ENCODE measurements at regions not wholly inside any gene's neighbourhood (a gene's known extent, or its start where the extent isn't known, plus 50 kb on each side); places are given as distances from the start of the nearest gene placed in this dataset.
A peak's percentile ranks its signal among the peaks of the same experiment; 100 is the strongest.

GRCh38 chr15:100707229-100707628 lies 104.8 kb downstream of the ASB7 start:
- no peaks in the 10 kb centered on the region for H3K4me1 ChIP-seq
- no peaks in the 10 kb centered on the region for H3K36me3 ChIP-seq
- intact Hi-C loops (cut with DNase I; ENCODE audit: low total_unique reads), result no loop called here
- no peak overlapping the region for H3K27ac ChIP-seq
- no peaks in the 10 kb centered on the region for H3K27me3 ChIP-seq
- no peak for TF ChIP-seq CTCF (IDR thresholded peaks at IDR 0.05)
- no peaks in the 10 kb centered on the region for H3K9me3 ChIP-seq
- no peak overlapping the region for H3K4me3 ChIP-seq
- no peak for DNase-seq

DNA sequence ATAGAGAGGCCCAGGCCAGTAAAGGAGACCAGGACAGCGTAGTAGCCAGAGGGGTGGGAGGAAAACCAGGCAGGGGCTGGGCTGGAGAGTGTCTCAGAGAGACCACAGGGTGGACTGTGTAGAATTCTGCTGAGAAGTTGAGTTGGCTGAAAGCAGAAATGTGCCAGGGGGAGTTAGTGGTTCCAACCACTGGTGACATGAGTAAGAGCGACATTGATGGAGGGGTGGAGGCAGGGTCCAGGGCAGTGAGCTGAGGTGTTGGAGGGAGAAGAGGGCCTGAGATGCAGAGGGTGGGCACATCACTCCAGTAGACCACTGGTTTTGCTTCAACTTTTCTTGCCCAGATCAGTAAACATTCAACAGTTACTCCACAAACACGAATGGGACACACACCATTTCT lies 106.5 kb downstream of the ASB7 start:
- H3K27ac ChIP-seq, result no peak overlapping the region
- intact Hi-C loops (cut with DNase I; ENCODE audit: low total_unique reads), result no loop called here
- no peak for TF ChIP-seq CTCF (IDR thresholded peaks at IDR 0.05)
- no peaks in the 10 kb centered on the region for H3K9me3 ChIP-seq
- no peaks in the 10 kb centered on the region for H3K4me1 ChIP-seq
- DNase-seq, result peak in 1 of 2 donors; percentile 3
- no peaks in the 10 kb centered on the region for H3K27me3 ChIP-seq
- no peaks in the 10 kb centered on the region for H3K36me3 ChIP-seq
- no peak overlapping the region for H3K4me3 ChIP-seq

DNA sequence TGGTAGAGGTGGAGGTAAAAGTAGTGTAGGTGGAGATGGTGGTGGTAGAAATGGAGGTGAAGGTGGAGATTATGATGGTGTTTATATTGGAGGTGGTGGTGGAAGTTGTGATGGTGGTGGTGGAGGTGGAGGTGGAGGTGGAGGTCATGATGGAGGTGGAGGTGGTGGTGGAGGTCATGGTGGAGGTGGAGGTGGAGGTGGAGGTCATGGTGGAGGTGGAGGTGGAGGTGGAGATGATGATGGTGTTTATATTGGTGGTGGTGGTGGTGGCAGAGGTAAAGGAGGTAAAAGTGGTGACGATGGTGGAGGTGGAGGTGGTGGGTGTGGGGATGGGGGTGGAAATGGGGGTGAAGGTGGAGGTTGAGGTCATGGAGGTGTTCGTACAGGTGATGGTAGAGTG lies 107.8 kb downstream of the ASB7 start:
- no peak for TF ChIP-seq CTCF (IDR thresholded peaks at IDR 0.05)
- no peaks in the 10 kb centered on the region for H3K4me1 ChIP-seq

GRCh38 chr15:100710744-100711515 lies 108.5 kb downstream of the ASB7 start:
- Histone ChIP-seq H3K4me3 (no peak overlapping the region), H3K9me3 (no peaks in the 10 kb centered on the region), H3K27me3 (no peaks in the 10 kb centered on the region), H3K27ac (no peak overlapping the region), H3K4me1 (no peaks in the 10 kb centered on the region), H3K36me3 (no peaks in the 10 kb centered on the region)
- no peak for DNase-seq
- TF ChIP-seq CTCF (IDR thresholded peaks at IDR 0.05), result no peak
- intact Hi-C loops (cut with DNase I; ENCODE audit: low total_unique reads), result no loop called here

More for the DNA sequence above, 107.8 kb downstream of the ASB7 start:
- Histone ChIP-seq H3K27me3 (no peaks in the 10 kb centered on the region), H3K9me3 (no peaks in the 10 kb centered on the region), H3K36me3 (no peaks in the 10 kb centered on the region), H3K4me3 (no peak overlapping the region), H3K27ac (no peak overlapping the region)
- DNase-seq, result no peak
- intact Hi-C loops (cut with DNase I; ENCODE audit: low total_unique reads), result no loop called here

DNA sequence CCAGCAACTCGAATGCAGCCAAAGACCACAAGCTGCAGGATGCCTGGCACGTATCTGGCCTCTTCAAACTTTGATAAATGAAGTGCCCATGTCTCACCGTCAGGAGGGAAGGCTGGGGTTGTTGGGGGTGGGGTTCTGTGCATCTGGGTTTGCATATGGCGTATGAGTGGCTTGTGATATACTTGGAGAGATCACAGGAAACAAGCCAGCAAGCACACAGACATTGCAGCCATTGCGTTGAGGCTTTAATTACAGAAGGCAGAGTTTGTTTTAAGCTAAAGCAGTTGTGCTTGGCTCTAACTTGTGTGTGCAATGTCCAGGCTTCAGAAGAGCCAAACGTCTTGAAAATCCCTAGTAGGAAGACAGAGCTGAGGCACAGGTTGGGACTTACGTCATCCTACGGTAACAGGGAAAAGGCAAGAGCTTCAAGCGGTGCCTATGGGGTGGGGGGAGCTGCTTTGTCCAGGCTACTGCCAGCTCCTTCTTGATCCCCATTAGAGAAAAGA lies 109.2 kb downstream of the ASB7 start:
- intact Hi-C loops (cut with DNase I; ENCODE audit: low total_unique reads), result no loop called here
- no peak overlapping the region for H3K4me3 ChIP-seq
- no peak overlapping the region for H3K27ac ChIP-seq
- no peak for DNase-seq
- H3K4me1 ChIP-seq, result no peaks in the 10 kb centered on the region
- H3K9me3 ChIP-seq, result no peaks in the 10 kb centered on the region
- H3K27me3 ChIP-seq, result no peaks in the 10 kb centered on the region
- no peak for TF ChIP-seq CTCF (IDR thresholded peaks at IDR 0.05)
- H3K36me3 ChIP-seq, result no peaks in the 10 kb centered on the region
